Liver (tissue), 8 donors: ENCODE measurements at regions not wholly inside any gene's neighbourhood (a gene's known extent, or its start where the extent isn't known, plus 50 kb on each side); places are given as distances from the start of the nearest gene placed in this dataset.

Source experiments
- DNase-seq: peaks from one replicate; pipeline ENCODE4 v3.0.0-alpha.2; 2017; ENCODE audit warnings: low spot score
- H3K27ac ChIP-seq, 2 donors: one replicate each; pipeline ENCODE4 v1.7.0; 2013; ENCODE audit warnings: inconsistent platforms in 2 of 2, low read length in 2 of 2, control low read depth in 1 of 2, low read depth in 1 of 2, mild to moderate bottlenecking in 1 of 2
- H3K27me3 ChIP-seq, 4 donors: one replicate each; pipeline versions ENCODE4 v1.6.1 to v1.7.0; 2013; ENCODE audit warnings: low read length in 3 of 4, inconsistent platforms in 1 of 4, mild to moderate bottlenecking in 1 of 4, moderate library complexity in 1 of 4; ENCODE audit not compliant: control insufficient read depth in 4 of 4, insufficient read depth in 4 of 4
- H3K36me3 ChIP-seq, 4 donors: one replicate each; pipeline versions ENCODE4 v1.6.1 to v1.7.0; 2013; ENCODE audit warnings: low read length in 3 of 4, mild to moderate bottlenecking in 3 of 4, low read depth in 1 of 4, moderate library complexity in 1 of 4; ENCODE audit not compliant: control insufficient read depth in 4 of 4, insufficient read depth in 3 of 4
- H3K4me1 ChIP-seq, 4 donors: one replicate each; pipeline versions ENCODE4 v1.6.1 to v1.7.0; 2013; ENCODE audit warnings: low read length in 3 of 4, mild to moderate bottlenecking in 3 of 4, moderate library complexity in 1 of 4; ENCODE audit not compliant: control insufficient read depth in 4 of 4, insufficient read depth in 4 of 4
- H3K4me3 ChIP-seq, 3 donors: one replicate each; pipeline versions ENCODE4 v1.6.1 to v1.7.0; 2013; ENCODE audit warnings: low read length in 3 of 3, control low read depth in 1 of 3, low read depth in 1 of 3, mild to moderate bottlenecking in 1 of 3
- H3K9ac ChIP-seq, 2 donors: one replicate each; pipeline ENCODE4 v1.7.0; 2013; ENCODE audit warnings: low read length in 2 of 2, mild to moderate bottlenecking in 2 of 2, moderate library complexity in 2 of 2, control low read depth in 1 of 2, low read depth in 1 of 2
- H3K9me3 ChIP-seq, 4 donors: one replicate each; pipeline versions ENCODE4 v1.6.1 to v1.7.0; 2013; ENCODE audit warnings: low read length in 3 of 4; ENCODE audit not compliant: control insufficient read depth in 4 of 4
- ATF3 ChIP-seq: IDR thresholded peaks from 2 replicates; pipeline ENCODE4 v1.6.1; 2016; ENCODE audit warnings: antibody characterized with exemption
- CTCF ChIP-seq: fragments of 150-350 bp; IDR thresholded peaks from 2 replicates; pipeline ENCODE4 v1.5.1; 2017; ENCODE audit warnings: improper control_type of control experiment, low read depth, low read length; ENCODE audit not compliant: missing input control
- EGR1 ChIP-seq, 2 donors: IDR thresholded peaks; 2 replicates each; pipeline ENCODE4 v1.6.1; 2016 to 2018; ENCODE audit warnings: antibody characterized with exemption in 2 of 2, low read depth in 2 of 2
- FOXA1 ChIP-seq: IDR thresholded peaks from 2 replicates; pipeline ENCODE4 v1.6.1; 2016; ENCODE audit warnings: antibody characterized with exemption
- FOXA2 ChIP-seq: IDR thresholded peaks from 2 replicates; pipeline ENCODE4 v1.6.1; 2016; ENCODE audit warnings: antibody characterized with exemption
- GABPA ChIP-seq, 2 donors: IDR thresholded peaks in 1 of 2; conservative IDR thresholded peaks in 1 of 2; 2 replicates each; pipeline ENCODE4 v1.6.1; 2016; ENCODE audit warnings: antibody characterized with exemption in 2 of 2, mild to moderate bottlenecking in 1 of 2, moderate library complexity in 1 of 2
- HNF4A ChIP-seq, 2 donors: conservative IDR thresholded peaks; 2 replicates each; pipeline ENCODE4 v1.6.1; 2016; ENCODE audit warnings: antibody characterized with exemption in 2 of 2, mild to moderate bottlenecking in 2 of 2
- HNF4G ChIP-seq: IDR thresholded peaks from 2 replicates; pipeline ENCODE4 v1.6.1; 2016; ENCODE audit warnings: antibody characterized with exemption
- JUND ChIP-seq, 2 donors: IDR thresholded peaks; 2 replicates each; pipeline ENCODE4 v1.6.1; 2016; ENCODE audit warnings: antibody characterized with exemption in 2 of 2
- MAX ChIP-seq: IDR thresholded peaks from 2 replicates; pipeline ENCODE4 v1.6.1; 2016; ENCODE audit warnings: antibody characterized with exemption
- NR2F2 ChIP-seq: IDR thresholded peaks from 2 replicates; pipeline ENCODE4 v1.6.1; 2016; ENCODE audit warnings: antibody characterized with exemption
- RAD21 ChIP-seq, 2 donors: IDR thresholded peaks; 2 replicates each; pipeline ENCODE4 v1.6.1; 2016; ENCODE audit warnings: antibody characterized with exemption in 2 of 2, mild to moderate bottlenecking in 2 of 2
- REST ChIP-seq: IDR thresholded peaks from 2 replicates; pipeline ENCODE4 v1.6.1; 2016; ENCODE audit warnings: antibody characterized with exemption, mild to moderate bottlenecking
- RXRA ChIP-seq, 2 donors: IDR thresholded peaks; 2 replicates each; pipeline ENCODE4 v1.6.1; 2017 to 2018; ENCODE audit warnings: antibody characterized with exemption in 2 of 2, mild to moderate bottlenecking in 1 of 2
- SP1 ChIP-seq: IDR thresholded peaks from 2 replicates; pipeline ENCODE4 v1.6.1; 2018; ENCODE audit warnings: antibody characterized with exemption, mild to moderate bottlenecking
- YY1 ChIP-seq: IDR thresholded peaks from 2 replicates; pipeline ENCODE4 v1.6.1; 2016; ENCODE audit warnings: antibody characterized with exemption, mild to moderate bottlenecking
- ZBTB33 ChIP-seq: IDR thresholded peaks from 2 replicates; pipeline ENCODE4 v1.6.1; 2016; ENCODE audit warnings: antibody characterized with exemption
- WGBS: extraction: QIAGEN DNeasy Blood & Tissue Kit; methylation state at CpG from one replicate; pipeline ENCODE4 v1.1.7; 2013; 5-methylcytosine and 5-hydroxymethylcytosine counted together
- donor health status: healthy.
- donor health status: healthy.
- donor health status: healthy.
- donor health status: healthy.
- donor health status: healthy.

GRCh38 chr2:145033438-145033837, 513.5 kb upstream of the ZEB2 start:
- H3K9me3 ChIP-seq = no peaks in the 10 kb centered on the region
- H3K4me3 ChIP-seq = no peak overlapping the region
- no peak overlapping the region for H3K27ac ChIP-seq
- no peak for TF ChIP-seq MAX
- TF ChIP-seq ZBTB33 = no peak
- no peak for TF ChIP-seq REST
- no peak for TF ChIP-seq HNF4A (conservative IDR thresholded peaks at IDR 0.05)
- H3K9ac ChIP-seq = no peak overlapping the region
- H3K36me3 ChIP-seq = no peaks in the 10 kb centered on the region
- no peaks in the 10 kb centered on the region for H3K4me1 ChIP-seq
- WGBS = 93% methylated on average over 1 of the region's 1 CpG
- DNase-seq = no peak
- no peaks in the 10 kb centered on the region for H3K27me3 ChIP-seq

- Histone ChIP-seq H3K27me3 (no peaks in the 10 kb centered on the region), H3K9ac (no peak overlapping the region), H3K4me1 (no peaks in the 10 kb centered on the region), H3K27ac (no peak overlapping the region), H3K4me3 (no peak overlapping the region), H3K9me3 (no peaks in the 10 kb centered on the region), H3K36me3 (no peaks in the 10 kb centered on the region)
- no peak for DNase-seq
- TF ChIP-seq CTCF (no peak), MAX (no peak), REST (no peak), NR2F2 (no peak), GABPA (IDR thresholded peaks at IDR 0.05 in 1 of 2, conservative IDR thresholded peaks at IDR 0.05 in 1 of 2) (no peak), RXRA (IDR thresholded peaks at IDR 0.05) (no peak), ATF3 (no peak), EGR1 (IDR thresholded peaks at IDR 0.05; ENCODE audit: low read depth in 2 of 2) (no peak), HNF4G (no peak), YY1 (no peak), ZBTB33 (no peak), RAD21 (IDR thresholded peaks at IDR 0.05) (no peak), JUND (IDR thresholded peaks at IDR 0.05) (no peak), FOXA2 (no peak), FOXA1 (no peak), SP1 (no peak), HNF4A (conservative IDR thresholded peaks at IDR 0.05) (no peak)
- whole genome bisulfite sequencing = 80% methylated on average over 2 of the region's 2 CpGs
These were observed 512.9 kb upstream of the ZEB2 start for GRCh38 chr2:145032791-145033190.
